ENCODE measurements at regions not wholly inside any gene's neighbourhood (a gene's known extent, or its start where the extent isn't known, plus 50 kb on each side); places are given as distances from the start of the nearest gene placed in this dataset.

- no peaks in the 10 kb centered on the region for H3K4me1 ChIP-seq (ENCODE audit: insufficient read depth, low read length)
- no peak overlapping the region for H3K4me2 ChIP-seq (ENCODE audit: insufficient read depth, low read length)
- H3K27me3 ChIP-seq (ENCODE audit: insufficient read depth, low read length), result no peaks in the 10 kb centered on the region
- TF ChIP-seq CTCF (IDR thresholded peaks at IDR 0.05; ENCODE audit: extremely low read depth, low read depth, low read length), result no peak
- H3K9me3 ChIP-seq (ENCODE audit: low read depth, low read length), result no peaks in the 10 kb centered on the region
- H4K20me1 ChIP-seq (ENCODE audit: insufficient read depth, low read length), result no peaks in the 10 kb centered on the region
- H3K79me2 ChIP-seq (ENCODE audit: insufficient read depth, low read length), result no peaks in the 10 kb centered on the region
- H3K36me3 ChIP-seq (ENCODE audit: insufficient read depth, low read length), result no peaks in the 10 kb centered on the region
- H3K4me3 ChIP-seq (ENCODE audit: insufficient read depth, low read length), result no peak overlapping the region
- DNase-seq (ENCODE audit: insufficient read length, low spot score, missing footprints), result no peak
- no peak overlapping the region for H3K27ac ChIP-seq (ENCODE audit: low read depth, low read length)
- H2AFZ ChIP-seq (ENCODE audit: low read length), result no peak overlapping the region
These were observed 95.3 kb downstream of the RBM43 start for GRCh38 chr2:151166410-151166809.

GRCh38 chr2:151165105-151165684 is 96.5 kb downstream of the RBM43 start:
- H3K27ac ChIP-seq (ENCODE audit: low read depth, low read length), result no peak overlapping the region
- H3K4me3 ChIP-seq (ENCODE audit: insufficient read depth, low read length), result no peak overlapping the region
- H3K4me2 ChIP-seq (ENCODE audit: insufficient read depth, low read length), result no peak overlapping the region
- H3K4me1 ChIP-seq (ENCODE audit: insufficient read depth, low read length), result no peaks in the 10 kb centered on the region
- DNase-seq (ENCODE audit: insufficient read length, low spot score, missing footprints), result no peak
- H4K20me1 ChIP-seq (ENCODE audit: insufficient read depth, low read length), result no peaks in the 10 kb centered on the region
- H3K9me3 ChIP-seq (ENCODE audit: low read depth, low read length), result no peaks in the 10 kb centered on the region
- no peaks in the 10 kb centered on the region for H3K79me2 ChIP-seq (ENCODE audit: insufficient read depth, low read length)
- no peaks in the 10 kb centered on the region for H3K36me3 ChIP-seq (ENCODE audit: insufficient read depth, low read length)
- no peaks in the 10 kb centered on the region for H3K27me3 ChIP-seq (ENCODE audit: insufficient read depth, low read length)
- H2AFZ ChIP-seq (ENCODE audit: low read length), result no peak overlapping the region
- TF ChIP-seq CTCF (IDR thresholded peaks at IDR 0.05; ENCODE audit: extremely low read depth, low read depth, low read length), result no peak

GRCh38 chr2:151161821-151162551 is 99.7 kb downstream of the RBM43 start:
- H2AFZ ChIP-seq (ENCODE audit: low read length), result peak overlapping the region; percentile 37
- no peaks in the 10 kb centered on the region for H3K9me3 ChIP-seq (ENCODE audit: low read depth, low read length)
- H3K4me3 ChIP-seq (ENCODE audit: insufficient read depth, low read length), result no peak overlapping the region
- H3K27me3 ChIP-seq (ENCODE audit: insufficient read depth, low read length), result no peaks in the 10 kb centered on the region
- H3K27ac ChIP-seq (ENCODE audit: low read depth, low read length), result no peak overlapping the region
- H3K4me2 ChIP-seq (ENCODE audit: insufficient read depth, low read length), result no peak overlapping the region
- no peaks in the 10 kb centered on the region for H4K20me1 ChIP-seq (ENCODE audit: insufficient read depth, low read length)
- peaks cover 2% of the 10 kb centered on the region for H3K4me1 ChIP-seq (ENCODE audit: insufficient read depth, low read length)
- no peaks in the 10 kb centered on the region for H3K79me2 ChIP-seq (ENCODE audit: insufficient read depth, low read length)
- DNase-seq (ENCODE audit: insufficient read length, low spot score, missing footprints), result no peak
- H3K36me3 ChIP-seq (ENCODE audit: insufficient read depth, low read length), result no peaks in the 10 kb centered on the region
- peak; percentile 52 for TF ChIP-seq CTCF (IDR thresholded peaks at IDR 0.05; ENCODE audit: extremely low read depth, low read depth, low read length)

- Histone ChIP-seq H3K79me2 (ENCODE audit: insufficient read depth, low read length) (no peaks in the 10 kb centered on the region), H3K4me2 (ENCODE audit: insufficient read depth, low read length) (no peak overlapping the region), H3K4me1 (ENCODE audit: insufficient read depth, low read length) (peaks cover 5% of the 10 kb centered on the region), H2AFZ (ENCODE audit: low read length) (peak overlapping the region; percentile 39), H3K27ac (ENCODE audit: low read depth, low read length) (no peak overlapping the region), H3K9me3 (ENCODE audit: low read depth, low read length) (no peaks in the 10 kb centered on the region), H3K4me3 (ENCODE audit: insufficient read depth, low read length) (no peak overlapping the region), H3K36me3 (ENCODE audit: insufficient read depth, low read length) (no peaks in the 10 kb centered on the region), H4K20me1 (ENCODE audit: insufficient read depth, low read length) (no peaks in the 10 kb centered on the region), H3K27me3 (ENCODE audit: insufficient read depth, low read length) (no peaks in the 10 kb centered on the region)
- DNase-seq (ENCODE audit: insufficient read length, low spot score, missing footprints), result peak; percentile 56
- no peak for TF ChIP-seq CTCF (IDR thresholded peaks at IDR 0.05; ENCODE audit: extremely low read depth, low read depth, low read length)
These were observed 102.5 kb downstream of the RBM43 start for GRCh38 chr2:151159109-151159662.

Data from osteoblast (primary cell).